LHCN-M2 (cell line): ENCODE measurements at regions not wholly inside any gene's neighbourhood (a gene's known extent, or its start where the extent isn't known, plus 50 kb on each side); places are given as distances from the start of the nearest gene placed in this dataset.
"Not testable (repeated sequence)": the region's sequence is repeated elsewhere in the genome, so short reads cannot be mapped to it uniquely, and the experiment has no call there.

Source experiments
- DNase-seq: peaks from one replicate; pipeline ENCODE4 v3.0.0-alpha.2; 2012; ENCODE audit warnings: low read depth

- DNase-seq: peak; percentile 36
These were observed 178.1 kb upstream of the SMIM31 start for GRCh38 chr4:164575861-164576260.

GRCh38 chr4:164579270-164579942, 174.5 kb upstream of the SMIM31 start:
- DNase-seq: no peak

DNA sequence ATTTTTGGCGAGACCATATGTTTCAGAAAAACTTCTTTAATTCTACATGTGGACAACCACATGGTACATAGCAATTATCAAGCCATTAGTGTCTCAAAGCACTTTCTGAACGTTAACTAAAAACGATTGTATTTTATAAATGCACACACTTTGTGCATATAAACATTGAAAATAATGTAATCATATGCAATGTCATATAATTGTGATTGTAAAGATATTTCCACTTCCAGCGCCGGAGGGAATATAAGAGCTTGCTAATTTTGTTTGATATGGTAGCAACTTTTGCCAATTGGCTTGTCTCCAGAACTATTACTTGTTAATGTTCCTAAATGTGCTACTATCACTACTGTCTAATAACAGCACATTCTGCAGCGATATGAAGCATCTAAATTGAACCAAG, 162.3 kb upstream of the SMIM31 start:
- no peak for DNase-seq

GRCh38 chr4:164595751-164596150, 158.2 kb upstream of the SMIM31 start:
- DNase-seq: no peak

- no peak for DNase-seq
These were observed 157.5 kb upstream of the SMIM31 start for GRCh38 chr4:164596318-164596878.

DNA sequence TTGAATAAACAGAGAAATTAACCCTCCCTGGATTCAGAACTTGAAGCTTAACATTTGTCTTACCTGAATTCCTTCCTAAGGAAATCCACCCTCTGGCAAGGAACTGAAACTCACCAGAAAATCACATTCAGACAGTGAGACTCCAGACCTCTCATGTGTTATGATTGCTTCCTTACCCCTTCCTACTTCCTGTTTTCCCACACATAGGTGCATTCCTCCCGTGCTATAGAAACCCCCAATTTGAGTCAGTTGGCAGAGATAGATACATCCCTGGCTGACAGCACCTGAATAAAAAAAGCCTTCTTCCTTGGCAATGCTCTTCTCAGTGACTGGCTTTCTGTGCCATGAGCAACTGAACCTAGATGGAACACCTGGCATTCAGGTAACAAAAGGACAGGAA, 157.0 kb upstream of the SMIM31 start:
- no peak for DNase-seq

- no peak for DNase-seq
These were observed 152.3 kb upstream of the SMIM31 start for GRCh38 chr4:164601653-164602052.

DNA sequence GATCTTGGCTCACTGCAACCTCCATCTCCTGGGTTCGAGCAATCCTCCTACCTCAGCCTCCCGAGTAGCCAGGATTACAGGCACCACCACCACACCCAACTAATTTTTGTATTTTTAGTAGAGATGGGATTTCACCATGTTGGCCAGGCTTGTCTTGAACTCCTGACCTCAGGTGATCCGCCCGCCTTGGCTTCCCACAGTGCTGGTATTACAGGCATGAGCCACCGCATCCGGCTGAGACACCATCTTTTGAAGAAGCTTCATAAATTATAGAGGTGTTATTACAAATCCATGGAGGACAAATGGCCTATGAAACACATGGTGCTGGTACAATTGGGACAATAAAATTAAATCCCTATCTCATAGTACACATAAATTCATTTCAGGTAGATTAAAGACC, 148.1 kb upstream of the SMIM31 start:
- not testable (repeated sequence) for DNase-seq

DNA sequence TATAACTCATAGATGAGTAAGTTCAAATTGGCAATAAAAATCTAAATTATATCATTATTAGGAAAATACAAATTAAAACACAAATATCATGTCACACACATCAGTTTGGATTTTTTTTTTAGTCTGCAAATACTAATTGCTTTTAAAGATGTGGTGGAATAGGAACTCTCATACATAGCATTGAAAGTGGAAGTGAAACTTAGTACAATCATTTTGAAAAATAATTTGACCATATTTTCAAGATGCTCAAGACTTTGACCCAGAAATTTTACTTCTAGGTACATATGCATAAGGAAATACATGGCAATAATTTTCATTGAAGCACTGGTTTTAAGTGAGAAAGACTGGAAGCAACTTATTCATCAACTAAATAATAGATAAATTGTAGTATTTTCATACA, 147.5 kb upstream of the SMIM31 start:
- no peak for DNase-seq

DNA sequence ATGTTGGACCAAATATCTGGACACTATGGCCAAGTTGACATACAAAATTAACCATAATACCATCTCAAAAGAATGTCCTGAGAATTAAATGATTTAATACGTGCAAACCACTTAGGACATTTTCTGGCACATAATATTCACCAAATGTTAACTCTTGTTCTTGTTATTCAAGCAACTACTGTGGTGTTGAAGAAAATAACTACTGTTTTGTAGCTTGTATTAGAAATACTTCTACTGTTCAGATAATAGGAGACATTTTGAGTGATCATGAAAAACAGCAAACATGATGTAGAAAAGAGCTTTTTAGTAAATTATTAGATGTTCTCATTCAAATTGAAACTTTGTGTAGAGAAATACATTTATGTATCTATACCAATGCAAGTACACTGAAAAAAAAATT, 140.7 kb upstream of the SMIM31 start:
- no peak for DNase-seq

DNA sequence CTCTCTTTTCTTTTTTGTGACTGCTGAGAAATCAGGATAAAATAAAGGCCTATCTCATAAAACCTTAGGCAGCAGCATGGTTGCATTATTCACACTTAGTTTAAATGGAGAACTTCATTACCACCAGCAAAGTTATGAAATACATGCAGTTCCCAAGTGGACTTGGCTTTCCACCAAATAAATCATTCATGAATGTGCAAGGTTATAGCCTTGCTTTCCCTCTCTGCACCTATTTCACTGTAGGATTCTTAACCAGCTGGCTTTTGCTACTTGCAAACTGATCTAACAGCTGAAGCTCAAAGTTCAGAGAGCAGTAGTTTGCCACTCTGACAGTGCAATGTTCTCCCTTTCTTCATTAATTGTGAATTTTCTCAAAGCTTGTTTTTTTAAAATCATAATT, 140.1 kb upstream of the SMIM31 start:
- peak; percentile 66 for DNase-seq

GRCh38 chr4:164614329-164614728, 139.6 kb upstream of the SMIM31 start:
- no peak for DNase-seq

- DNase-seq: peak; percentile 43
These were observed 138.9 kb upstream of the SMIM31 start for GRCh38 chr4:164614999-164615398.

GRCh38 chr4:164615964-164616363, 138.0 kb upstream of the SMIM31 start:
- DNase-seq: no peak

DNA sequence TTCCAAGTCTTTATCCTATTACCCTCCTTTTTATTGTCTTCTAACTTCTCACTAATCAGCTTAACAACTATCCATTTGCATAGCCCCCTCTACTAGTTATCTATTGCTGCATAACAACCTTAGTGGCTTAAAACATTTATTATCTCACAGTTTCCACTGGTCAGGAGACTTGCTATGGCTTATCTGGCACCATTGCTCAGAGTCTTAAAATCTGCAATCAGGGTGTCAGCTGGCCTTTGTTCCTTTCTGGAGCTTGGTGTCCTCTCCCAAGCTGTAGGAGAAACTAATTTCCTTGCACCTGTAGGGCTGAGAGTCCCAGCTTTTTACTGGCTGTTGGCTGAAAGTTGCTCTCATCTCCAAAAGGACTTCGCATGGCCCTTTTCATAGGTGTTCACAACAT, 137.0 kb upstream of the SMIM31 start:
- no peak for DNase-seq

DNA sequence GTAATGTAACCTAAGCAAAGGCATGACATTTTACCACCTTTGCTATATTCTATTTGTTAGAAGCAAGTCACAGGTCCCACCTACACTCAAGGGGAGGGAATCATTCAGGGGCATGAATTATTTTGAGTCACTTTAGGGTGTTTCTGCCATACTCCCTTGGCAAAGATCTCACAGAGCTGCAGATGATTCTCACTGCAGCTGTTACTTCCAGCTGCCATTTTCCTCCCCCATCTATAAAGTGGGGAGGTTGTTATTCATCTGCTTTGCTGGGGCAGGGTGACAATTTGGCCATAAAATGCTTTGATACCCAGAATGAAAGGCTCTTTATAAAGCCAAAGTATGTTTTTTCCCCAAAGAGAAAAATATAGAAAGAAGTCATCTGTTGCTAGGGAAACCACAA, 136.5 kb upstream of the SMIM31 start:
- peak; percentile 71 for DNase-seq

DNA sequence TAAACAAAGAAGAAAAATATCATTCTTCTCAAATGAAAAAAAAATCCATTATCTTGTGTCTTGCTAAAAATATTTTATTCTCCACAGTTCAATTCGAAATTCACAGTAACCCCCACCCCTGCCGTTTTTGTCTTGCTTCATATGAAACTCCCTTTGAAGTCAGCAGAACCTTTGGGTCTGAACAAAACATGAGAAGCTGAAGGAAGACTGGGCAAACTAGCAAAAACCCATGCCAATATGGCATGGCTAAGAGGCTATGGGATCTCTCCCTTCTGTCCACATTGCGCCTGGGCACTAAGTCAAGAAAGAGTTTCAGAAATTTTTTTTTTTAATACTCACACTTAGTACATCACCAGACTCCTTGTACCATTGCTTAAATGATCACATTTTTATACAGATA, 136.0 kb upstream of the SMIM31 start:
- DNase-seq: no peak

- no peak for DNase-seq
These were observed 131.9 kb upstream of the SMIM31 start for GRCh38 chr4:164621886-164622521.

DNA sequence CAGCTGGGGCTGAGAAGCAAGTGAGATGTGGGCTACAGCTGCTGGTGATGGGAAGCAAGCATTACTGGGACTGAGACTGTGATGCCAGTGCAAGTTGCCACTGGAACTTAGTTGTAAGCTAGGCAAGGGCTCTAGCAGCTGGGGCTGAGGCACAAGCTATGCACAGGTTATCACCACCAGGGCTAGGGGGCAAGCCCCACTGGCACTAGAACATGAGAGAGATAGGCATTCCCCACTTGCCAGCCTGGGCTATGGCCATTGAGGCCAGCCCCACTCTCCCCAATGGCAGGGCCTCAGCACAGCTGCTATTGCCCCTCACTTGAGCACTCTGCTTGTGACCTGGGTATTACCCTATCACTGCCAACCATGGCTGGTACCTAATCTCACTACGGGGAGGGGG, 130.8 kb upstream of the SMIM31 start:
- DNase-seq: no peak

DNA sequence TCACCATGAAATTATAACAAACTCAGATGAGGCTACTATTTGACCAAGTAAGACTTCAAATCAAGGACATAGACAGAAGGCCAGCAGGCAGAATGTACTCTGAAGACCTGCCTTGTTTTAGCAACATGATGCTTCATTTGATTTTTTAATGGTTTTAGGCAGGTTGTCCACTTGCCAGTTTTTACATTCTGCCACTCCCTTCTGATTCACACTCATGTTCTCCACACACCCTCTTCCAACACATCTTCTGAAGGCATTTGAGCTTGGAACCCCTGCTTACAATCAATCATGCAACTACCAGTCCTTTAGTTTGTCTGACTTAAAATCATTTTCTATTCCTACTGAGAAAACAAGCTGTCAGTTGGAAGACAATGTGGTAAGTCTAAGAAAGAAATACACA, 114.9 kb upstream of the SMIM31 start:
- no peak for DNase-seq

DNA sequence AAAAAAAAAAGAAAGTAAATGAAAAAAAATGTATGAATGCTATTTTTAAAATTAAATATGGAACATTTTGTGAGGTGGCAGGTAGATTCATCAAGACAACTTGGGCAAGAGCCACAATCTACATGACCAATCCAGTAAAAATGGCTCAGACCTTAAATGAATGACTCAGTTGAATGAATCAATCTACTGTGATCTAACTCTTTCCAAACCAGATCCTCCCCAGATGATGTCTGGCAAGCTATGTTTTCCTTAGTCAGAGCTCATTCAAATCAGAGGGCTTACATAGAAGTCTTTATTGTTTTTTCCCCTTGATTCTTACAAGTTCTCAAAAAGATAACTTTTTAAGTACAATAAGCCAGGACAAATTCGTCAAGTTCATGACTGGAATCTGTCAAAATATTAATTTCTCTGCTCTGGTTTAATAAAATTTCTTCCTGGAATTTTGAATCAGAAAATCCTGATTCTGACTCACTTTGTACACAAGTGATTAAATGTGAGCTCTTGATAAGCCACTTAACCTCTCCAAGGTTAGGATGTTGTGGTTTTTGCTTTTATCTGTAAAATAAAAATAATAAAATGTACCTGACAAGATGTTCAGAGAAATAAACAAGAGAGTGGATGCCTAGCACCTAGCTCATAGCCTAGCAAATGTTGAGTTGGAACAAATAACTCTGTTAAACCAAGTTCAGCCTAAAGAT, 105.6 kb upstream of the SMIM31 start:
- peak; percentile 89 for DNase-seq

DNA sequence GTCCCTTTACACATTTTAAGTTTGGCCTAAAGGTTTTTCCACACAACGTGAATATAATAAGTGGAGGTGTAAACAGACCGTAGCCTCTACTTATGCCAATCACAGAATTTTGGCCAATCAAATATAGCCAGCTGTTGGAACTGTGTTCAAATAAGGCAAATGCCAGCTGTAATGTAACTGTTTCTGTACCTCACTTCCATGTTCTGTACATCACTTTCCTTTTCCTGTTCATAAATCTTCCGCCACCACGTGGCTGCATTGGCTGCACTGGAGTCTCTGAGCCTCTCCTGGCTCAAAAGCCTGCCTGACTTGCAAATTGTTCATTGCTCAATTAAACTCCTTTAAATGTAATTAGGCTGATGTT, 105.1 kb upstream of the SMIM31 start:
- DNase-seq: no peak

- DNase-seq: no peak
These were observed 94.2 kb upstream of the SMIM31 start for GRCh38 chr4:164659765-164660164.
